IMR-90 (cell line): ENCODE measurements at regions not wholly inside any gene's neighbourhood (a gene's known extent, or its start where the extent isn't known, plus 50 kb on each side); places are given as distances from the start of the nearest gene placed in this dataset.

Experiments
- ATAC-seq: fragments of 200-7000 bp; cut with Tn5 transposase; 2 replicates; pipeline ENCODE4 v1.9.1; 2020; ENCODE audit warnings: low read depth, mild to moderate bottlenecking, moderate library complexity
- BruUV-seq: library from RNA; stranded (reverse); fragments of 400-500 nt; replicated peaks from 2 replicates; lab custom pipeline; 2021; lab: Mats Ljungman, UMichigan
- CTCF ChIA-PET: fragments of 300-600 bp; formaldehyde crosslinking; extraction: SDS; loops from one replicate; lab custom pipeline; 2021; ENCODE audit warnings: antibody characterized with exemption; lab: Yijun Ruan, JAX
- POLR2A ChIA-PET: fragments of 300-600 bp; sonication (Branson Sonifier 250); formaldehyde crosslinking; loops from one replicate; lab custom pipeline; 2022; ENCODE audit warnings: antibody characterized with exemption; ENCODE audit not compliant: unreplicated experiment; lab: Charles Lee
- DNase-seq: peaks from one replicate; pipeline ENCODE4 v3.0.0; 2013
- H2AFZ ChIP-seq: replicated peaks from 2 replicates; pipeline ENCODE3; 2013; ENCODE audit warnings: low read length, mild to moderate bottlenecking; ENCODE audit not compliant: poor library complexity
- H2AK5ac ChIP-seq: 2 replicates; pipeline ENCODE4 v1.6.1; 2013; ENCODE audit warnings: low read depth, low read length, inconsistent platforms
- H2AK9ac ChIP-seq: replicated peaks from 2 replicates; pipeline ENCODE3; 2013; ENCODE audit warnings: mild to moderate bottlenecking, low read depth, low read length, moderate library complexity; ENCODE audit not compliant: poor library complexity
- H2BK120ac ChIP-seq: 2 replicates; pipeline ENCODE4 v1.6.1; 2013; ENCODE audit warnings: low read depth, low read length, inconsistent platforms
- H2BK15ac ChIP-seq: 3 replicates; pipeline ENCODE4 v1.6.1; 2013; ENCODE audit warnings: low read depth, low read length, inconsistent platforms
- H2BK20ac ChIP-seq: 2 replicates; pipeline ENCODE4 v1.6.1; 2013; ENCODE audit warnings: low read depth, mild to moderate bottlenecking, inconsistent platforms, low read length, moderate library complexity
- H2BK5ac ChIP-seq: 2 replicates; pipeline ENCODE4 v1.6.1; 2013; ENCODE audit warnings: mild to moderate bottlenecking, low read depth, low read length, inconsistent platforms; ENCODE audit not compliant: poor library complexity, severe bottlenecking
- H3K14ac ChIP-seq: replicated peaks from 2 replicates; pipeline ENCODE4 v1.6.1; 2013; ENCODE audit warnings: low read depth, low read length, inconsistent platforms
- H3K18ac ChIP-seq: 2 replicates; pipeline ENCODE4 v1.6.1; 2013; ENCODE audit warnings: low read depth, low read length, control low read depth
- H3K23ac ChIP-seq: 2 replicates; pipeline ENCODE4 v1.6.1; 2013; ENCODE audit warnings: low read depth, low read length, inconsistent platforms
- H3K27ac ChIP-seq: 2 replicates; pipeline ENCODE4 v1.5.1; 2013; ENCODE audit warnings: mild to moderate bottlenecking, control low read depth, low read length; ENCODE audit not compliant: insufficient read depth
- H3K27me3 ChIP-seq: 2 replicates; pipeline ENCODE4 v1.6.1; 2013; ENCODE audit warnings: low read length; ENCODE audit not compliant: control insufficient read depth, insufficient read depth
- H3K36me3 ChIP-seq: 2 replicates; pipeline ENCODE4 v1.6.1; 2013; ENCODE audit warnings: low read length, mixed read lengths; ENCODE audit not compliant: control insufficient read depth, insufficient read depth
- H3K4ac ChIP-seq: 2 replicates; pipeline ENCODE4 v1.6.1; 2013; ENCODE audit warnings: low read depth, low read length, inconsistent platforms
- H3K4me1 ChIP-seq: 2 replicates; pipeline ENCODE4 v1.6.1; 2013; ENCODE audit warnings: low read length, mixed read lengths; ENCODE audit not compliant: control insufficient read depth, insufficient read depth
- H3K4me2 ChIP-seq: 2 replicates; pipeline ENCODE4 v1.6.1; 2013; ENCODE audit warnings: low read depth, mild to moderate bottlenecking, control low read depth, low read length, moderate library complexity
- H3K4me3 ChIP-seq: 2 replicates; pipeline ENCODE4 v1.5.1; 2013; ENCODE audit warnings: low read depth, mild to moderate bottlenecking, control low read depth, low read length, moderate library complexity; ENCODE audit not compliant: insufficient read depth
- H3K56ac ChIP-seq: 2 replicates; pipeline ENCODE4 v1.6.1; 2013; ENCODE audit warnings: low read length, inconsistent platforms; ENCODE audit not compliant: insufficient read depth; ENCODE audit errors: extremely low read depth
- H3K79me1 ChIP-seq, 2 experiments: 2 replicates each; pipeline ENCODE4 v1.6.1; 2013; ENCODE audit warnings: low read length in 2 of 2, inconsistent platforms in 1 of 2, low read depth in 1 of 2
- H3K9ac ChIP-seq: 2 replicates; pipeline ENCODE4 v1.6.1; 2013; ENCODE audit warnings: low read depth, low read length, control low read depth
- H3K9me1 ChIP-seq: 2 replicates; pipeline ENCODE4 v1.6.1; 2013; ENCODE audit warnings: low read length, inconsistent platforms; ENCODE audit not compliant: insufficient read depth
- H3K9me3 ChIP-seq: 2 replicates; pipeline ENCODE4 v1.6.1; 2013; ENCODE audit warnings: low read length; ENCODE audit not compliant: control insufficient read depth, insufficient read depth
- H4K20me1 ChIP-seq: 2 replicates; pipeline ENCODE4 v1.6.1; 2013; ENCODE audit warnings: low read length, inconsistent platforms; ENCODE audit not compliant: insufficient read depth
- H4K5ac ChIP-seq: 2 replicates; pipeline ENCODE4 v1.6.1; 2013; ENCODE audit warnings: mild to moderate bottlenecking, low read depth, low read length, control low read depth
- H4K8ac ChIP-seq, 2 experiments: 2 replicates each; pipeline ENCODE4 v1.6.1; 2013; ENCODE audit warnings: low read depth in 2 of 2, low read length in 2 of 2, control low read depth in 1 of 2, inconsistent platforms in 1 of 2
- H4K91ac ChIP-seq: 2 replicates; pipeline ENCODE4 v1.6.1; 2013; ENCODE audit warnings: low read depth, low read length, inconsistent platforms; ENCODE audit not compliant: insufficient read depth
- CTCF ChIP-seq: conservative IDR thresholded peaks from 2 replicates; pipeline ENCODE4 v1.5.1; 2012; ENCODE audit warnings: mild to moderate bottlenecking, low read depth, low read length, improper control_type of control experiment
- FOS ChIP-seq: fragments of 150-350 bp; IDR thresholded peaks from 2 replicates; pipeline ENCODE4 v1.6.1; 2016; ENCODE audit warnings: low read depth, low read length
- MAZ ChIP-seq: IDR thresholded peaks from 2 replicates; pipeline ENCODE4 v1.6.1; 2012; ENCODE audit warnings: low read depth, mild to moderate bottlenecking, low read length, improper control_type of control experiment, moderate library complexity, borderline replicate concordance
- MXI1 ChIP-seq: IDR thresholded peaks from 2 replicates; pipeline ENCODE4 v1.6.1; 2012; ENCODE audit warnings: low read depth, mild to moderate bottlenecking, low read length, moderate library complexity, borderline replicate concordance
- NFE2L2 ChIP-seq: fragments of 150-350 bp; IDR thresholded peaks from 2 replicates; pipeline ENCODE4 v1.6.1; 2016; ENCODE audit warnings: low read depth, mild to moderate bottlenecking, low read length
- POLR2A ChIP-seq: IDR thresholded peaks from 2 replicates; pipeline ENCODE4 v1.6.1; 2012; ENCODE audit warnings: mild to moderate bottlenecking, low read depth, low read length
- USF2 ChIP-seq: fragments of 150-350 bp; IDR thresholded peaks from 2 replicates; pipeline ENCODE4 v1.6.1; 2017; ENCODE audit warnings: mild to moderate bottlenecking, antibody characterized with exemption, low read length, low read depth
- WGBS, 2 experiments: methylation state at CpG; one replicate each; pipeline versions ENCODE4 v1.1.5 to v1.1.7; 2013; ENCODE audit warnings: missing lambda C conversion rate in 2 of 2; ENCODE audit not compliant: insufficient read length in 1 of 2; ENCODE audit errors: extremely low coverage in 2 of 2; 5-methylcytosine and 5-hydroxymethylcytosine counted together
- dilution Hi-C: fragments of 300-500 bp; cut with HindIII; formaldehyde crosslinking; loops from one replicate; pipeline ENCODE4 v1.14.3; 2018; ENCODE audit warnings: low sequenced_read_pairs; ENCODE audit not compliant: unreplicated experiment
- in situ Hi-C: fragments of 300-500 bp; cut with MboI; formaldehyde crosslinking; loops from 3 replicates; pipeline ENCODE4 v1.14.3; 2019; ENCODE audit warnings: low sequenced_read_pairs, inconsistent platforms, mixed read lengths
- intact Hi-C: fragments of 100-400 bp; cut with micrococcal nuclease; formaldehyde crosslinking; loops from 2 replicates; pipeline ENCODE4 v1.10.0; 2022
- TF ChIP-seq, protein P1 (sequence below): fragments of 150-350 bp; IDR thresholded peaks from 2 replicates; pipeline ENCODE4 v1.6.1; 2016; ENCODE audit warnings: low read depth, mild to moderate bottlenecking, low read length, moderate library complexity, borderline replicate concordance

GRCh38 chr1:229043115-229043514 is 227.8 kb upstream of the RAB4A start:
- H3K4me2 ChIP-seq: no peak overlapping the region
- no peaks in the 10 kb centered on the region for H3K9me1 ChIP-seq
- intact Hi-C loops (no loop called here), dilution Hi-C loops (no loop called here), in situ Hi-C loops (no loop called here)
- POLR2A ChIA-PET: interaction anchor here (0.6 kb wide), 1 partner anchor 29 kb away, joined by 3 read pairs; no protein-coding TSS in a partner anchor
- ATAC-seq (no peak), DNase-seq (no peak)
- H3K79me1 ChIP-seq: no peaks in the 10 kb centered on the region
- no peaks in the 10 kb centered on the region for H3K4me1 ChIP-seq
- CTCF ChIA-PET: no interaction called here
- no peak overlapping the region for H3K56ac ChIP-seq
- H4K91ac ChIP-seq: no peak overlapping the region
- no peak overlapping the region for H3K4me3 ChIP-seq
- no peak overlapping the region for H2AFZ ChIP-seq
- peaks cover 9% of the 10 kb centered on the region; the same call in 1 of the 2 replicates for H3K27me3 ChIP-seq
- no peak overlapping the region for H2BK120ac ChIP-seq
- no peak overlapping the region for H2BK15ac ChIP-seq
- no peak overlapping the region for H3K27ac ChIP-seq
- H2BK20ac ChIP-seq: no peak overlapping the region
- no peak overlapping the region for H2AK5ac ChIP-seq
- H3K9ac ChIP-seq: no peak overlapping the region
- TF ChIP-seq POLR2A (no peak), USF2 (no peak), MAZ (no peak), FOS (no peak), NFE2L2 (no peak), CTCF (no peak), MXI1 (no peak)
- TF ChIP-seq, protein P1, sequence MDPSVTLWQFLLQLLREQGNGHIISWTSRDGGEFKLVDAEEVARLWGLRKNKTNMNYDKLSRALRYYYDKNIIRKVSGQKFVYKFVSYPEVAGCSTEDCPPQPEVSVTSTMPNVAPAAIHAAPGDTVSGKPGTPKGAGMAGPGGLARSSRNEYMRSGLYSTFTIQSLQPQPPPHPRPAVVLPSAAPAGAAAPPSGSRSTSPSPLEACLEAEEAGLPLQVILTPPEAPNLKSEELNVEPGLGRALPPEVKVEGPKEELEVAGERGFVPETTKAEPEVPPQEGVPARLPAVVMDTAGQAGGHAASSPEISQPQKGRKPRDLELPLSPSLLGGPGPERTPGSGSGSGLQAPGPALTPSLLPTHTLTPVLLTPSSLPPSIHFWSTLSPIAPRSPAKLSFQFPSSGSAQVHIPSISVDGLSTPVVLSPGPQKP: no peak
- no peaks in the 10 kb centered on the region for H3K9me3 ChIP-seq
- WGBS, 2 experiments: no CpG with 5 or more reads among the region's 2 CpGs
- no peak overlapping the region for H3K23ac ChIP-seq
- no peak overlapping the region for H4K8ac ChIP-seq
- no peaks in the 10 kb centered on the region for H3K36me3 ChIP-seq
- no peak overlapping the region for H3K14ac ChIP-seq
- H4K20me1 ChIP-seq: no peaks in the 10 kb centered on the region
- H4K5ac ChIP-seq: no peak overlapping the region
- no TSS peak for BruUV-seq
- no peak overlapping the region for H2BK5ac ChIP-seq
- no peak overlapping the region for H3K4ac ChIP-seq
- H3K18ac ChIP-seq: no peak overlapping the region
- H2AK9ac ChIP-seq: no peak overlapping the region
